ENCODE measurements at regions not wholly inside any gene's neighbourhood (a gene's known extent, or its start where the extent isn't known, plus 50 kb on each side); places are given as distances from the start of the nearest gene placed in this dataset.
"Not testable (repeated sequence)": the region's sequence is repeated elsewhere in the genome, so short reads cannot be mapped to it uniquely, and the experiment has no call there.

- not testable (repeated sequence) for H3K4me3 ChIP-seq (ENCODE audit: low read depth, low read length); H3K9me3 ChIP-seq (ENCODE audit: control insufficient read depth, insufficient read depth, low read length); H3K27me3 ChIP-seq (ENCODE audit: control insufficient read depth, insufficient read depth, low read length); H3K36me3 ChIP-seq (ENCODE audit: control insufficient read depth, insufficient read depth, low read length); H3K27ac ChIP-seq (ENCODE audit: low read depth, low read length); H3K4me1 ChIP-seq (ENCODE audit: control insufficient read depth, insufficient read depth, low read length); DNase-seq (ENCODE audit: low read depth in 4 of 6, low spot score in 6 of 6)
- 91% methylated on average over 1 of the region's 2 CpGs for WGBS (ENCODE audit: insufficient coverage)
Observed at GRCh38 chr3:166500420-166500819, 663.2 kb upstream of the BCHE start.

DNA sequence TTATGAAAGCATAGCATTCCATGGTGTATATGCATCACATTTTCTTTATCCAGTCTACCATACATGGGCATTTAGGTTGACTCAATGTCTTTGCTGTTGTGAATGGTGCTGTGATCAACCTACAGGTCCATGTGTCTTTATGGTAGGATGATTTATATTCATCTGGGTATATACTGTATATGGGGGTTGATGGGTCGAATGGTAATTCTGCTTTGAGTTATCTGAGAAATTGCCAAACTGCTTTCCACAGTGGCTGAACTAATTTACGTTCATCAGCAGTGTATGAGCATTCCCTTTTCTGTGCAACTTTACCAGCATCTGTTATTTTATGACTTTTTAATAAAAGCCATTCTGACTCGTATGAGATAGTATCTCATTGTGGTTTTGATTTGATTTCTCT, 662.4 kb upstream of the BCHE start:
- Histone ChIP-seq H3K27ac (ENCODE audit: low read depth, low read length) (no peak overlapping the region), H3K27me3 (ENCODE audit: control insufficient read depth, insufficient read depth, low read length) (no peaks in the 10 kb centered on the region), H3K9me3 (ENCODE audit: control insufficient read depth, insufficient read depth, low read length) (no peaks in the 10 kb centered on the region), H3K4me1 (ENCODE audit: control insufficient read depth, insufficient read depth, low read length) (no peaks in the 10 kb centered on the region), H3K36me3 (ENCODE audit: control insufficient read depth, insufficient read depth, low read length) (no peaks in the 10 kb centered on the region), H3K4me3 (ENCODE audit: low read depth, low read length) (no peak overlapping the region)
- WGBS (ENCODE audit: insufficient coverage), result no CpG with 5 or more reads among the region's 3 CpGs
- DNase-seq (ENCODE audit: low read depth in 4 of 6, low spot score in 6 of 6), result no peak

DNA sequence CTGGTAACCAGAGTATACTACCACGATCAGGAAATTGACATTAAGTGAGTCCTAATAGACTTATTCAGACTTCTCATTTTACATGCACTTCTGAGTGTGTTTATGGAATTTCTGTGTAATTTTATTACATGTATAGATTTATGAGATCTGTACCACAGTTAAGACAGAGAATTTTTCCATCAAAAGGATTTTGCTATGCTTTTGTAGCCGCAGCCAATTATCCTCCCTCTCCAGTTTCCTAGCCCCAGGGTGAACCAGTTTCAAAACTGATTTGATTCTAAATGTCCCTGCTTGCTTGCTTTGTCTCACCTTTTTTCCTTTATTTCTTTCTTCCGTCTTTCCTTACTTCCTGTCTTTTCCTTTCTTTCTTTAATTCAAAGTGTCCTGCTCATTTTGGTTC, 661.2 kb upstream of the BCHE start:
- 70% methylated on average over 1 of the region's 3 CpGs for WGBS (ENCODE audit: insufficient coverage)
- Histone ChIP-seq H3K36me3 (ENCODE audit: control insufficient read depth, insufficient read depth, low read length) (no peaks in the 10 kb centered on the region), H3K9me3 (ENCODE audit: control insufficient read depth, insufficient read depth, low read length) (no peaks in the 10 kb centered on the region), H3K27ac (ENCODE audit: low read depth, low read length) (no peak overlapping the region), H3K27me3 (ENCODE audit: control insufficient read depth, insufficient read depth, low read length) (no peaks in the 10 kb centered on the region), H3K4me3 (ENCODE audit: low read depth, low read length) (no peak overlapping the region), H3K4me1 (ENCODE audit: control insufficient read depth, insufficient read depth, low read length) (no peaks in the 10 kb centered on the region)
- no peak for DNase-seq (ENCODE audit: low read depth in 4 of 6, low spot score in 6 of 6)

GRCh38 chr3:166489826-166490225, 652.6 kb upstream of the BCHE start:
- H3K27ac ChIP-seq (ENCODE audit: low read depth, low read length), result no peak overlapping the region
- DNase-seq (ENCODE audit: low read depth in 4 of 6, low spot score in 6 of 6), result no peak
- H3K27me3 ChIP-seq (ENCODE audit: control insufficient read depth, insufficient read depth, low read length), result no peaks in the 10 kb centered on the region
- H3K36me3 ChIP-seq (ENCODE audit: control insufficient read depth, insufficient read depth, low read length), result no peaks in the 10 kb centered on the region
- no peaks in the 10 kb centered on the region for H3K4me1 ChIP-seq (ENCODE audit: control insufficient read depth, insufficient read depth, low read length)
- no peaks in the 10 kb centered on the region for H3K9me3 ChIP-seq (ENCODE audit: control insufficient read depth, insufficient read depth, low read length)
- H3K4me3 ChIP-seq (ENCODE audit: low read depth, low read length), result no peak overlapping the region
- WGBS (ENCODE audit: insufficient coverage), result no CpG with 5 or more reads among the region's 10 CpGs

- Histone ChIP-seq H3K36me3 (ENCODE audit: control insufficient read depth, insufficient read depth, low read length) (no peaks in the 10 kb centered on the region), H3K4me1 (ENCODE audit: control insufficient read depth, insufficient read depth, low read length) (no peaks in the 10 kb centered on the region), H3K27ac (ENCODE audit: low read depth, low read length) (no peak overlapping the region), H3K4me3 (ENCODE audit: low read depth, low read length) (no peak overlapping the region), H3K27me3 (ENCODE audit: control insufficient read depth, insufficient read depth, low read length) (no peaks in the 10 kb centered on the region), H3K9me3 (ENCODE audit: control insufficient read depth, insufficient read depth, low read length) (no peaks in the 10 kb centered on the region)
- no peak for DNase-seq (ENCODE audit: low read depth in 4 of 6, low spot score in 6 of 6)
- 97% methylated on average over 5 of the region's 5 CpGs for WGBS (ENCODE audit: insufficient coverage)
Observed at GRCh38 chr3:166488977-166489672, 651.9 kb upstream of the BCHE start.

- no peaks in the 10 kb centered on the region for H3K4me1 ChIP-seq (ENCODE audit: control insufficient read depth, insufficient read depth, low read length)
- no peaks in the 10 kb centered on the region for H3K36me3 ChIP-seq (ENCODE audit: control insufficient read depth, insufficient read depth, low read length)
- no peaks in the 10 kb centered on the region for H3K27me3 ChIP-seq (ENCODE audit: control insufficient read depth, insufficient read depth, low read length)
- no peaks in the 10 kb centered on the region for H3K9me3 ChIP-seq (ENCODE audit: control insufficient read depth, insufficient read depth, low read length)
- WGBS (ENCODE audit: insufficient coverage), result no CpG with 5 or more reads among the region's 3 CpGs
- no peak for DNase-seq (ENCODE audit: low read depth in 4 of 6, low spot score in 6 of 6)
- no peak overlapping the region for H3K27ac ChIP-seq (ENCODE audit: low read depth, low read length)
- H3K4me3 ChIP-seq (ENCODE audit: low read depth, low read length), result no peak overlapping the region
Observed at GRCh38 chr3:166484470-166484869, 647.2 kb upstream of the BCHE start.

DNA sequence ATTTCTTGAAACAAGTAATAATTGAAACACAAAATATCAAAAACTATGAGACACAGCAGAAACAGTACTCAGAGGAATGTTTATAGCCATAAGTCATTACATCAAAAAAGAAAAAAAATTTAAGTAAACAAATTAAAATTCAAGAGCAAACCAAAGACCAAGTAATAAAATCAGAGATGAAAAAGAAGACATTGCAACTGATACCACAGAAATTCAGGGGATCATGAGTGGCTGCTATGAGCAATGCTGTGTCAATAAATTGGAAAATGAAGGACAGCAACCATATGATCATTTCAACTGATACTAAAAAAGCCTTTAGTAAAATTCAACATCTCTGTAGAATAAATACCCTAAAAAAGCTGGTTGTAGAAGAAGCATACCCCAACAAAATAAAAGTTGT, 644.1 kb upstream of the BCHE start:
- peaks cover 3% of the 10 kb centered on the region for H3K9me3 ChIP-seq (ENCODE audit: control insufficient read depth, insufficient read depth, low read length)
- no peaks in the 10 kb centered on the region for H3K36me3 ChIP-seq (ENCODE audit: control insufficient read depth, insufficient read depth, low read length)
- no peak overlapping the region for H3K27ac ChIP-seq (ENCODE audit: low read depth, low read length)
- DNase-seq (ENCODE audit: low read depth in 4 of 6, low spot score in 6 of 6), result no peak
- no peak overlapping the region for H3K4me3 ChIP-seq (ENCODE audit: low read depth, low read length)
- no peaks in the 10 kb centered on the region for H3K4me1 ChIP-seq (ENCODE audit: control insufficient read depth, insufficient read depth, low read length)
- H3K27me3 ChIP-seq (ENCODE audit: control insufficient read depth, insufficient read depth, low read length), result no peaks in the 10 kb centered on the region

- Histone ChIP-seq H3K27ac (ENCODE audit: low read depth, low read length) (no peak overlapping the region), H3K36me3 (ENCODE audit: control insufficient read depth, insufficient read depth, low read length) (no peaks in the 10 kb centered on the region), H3K27me3 (ENCODE audit: control insufficient read depth, insufficient read depth, low read length) (no peaks in the 10 kb centered on the region), H3K4me1 (ENCODE audit: control insufficient read depth, insufficient read depth, low read length) (no peaks in the 10 kb centered on the region), H3K9me3 (ENCODE audit: control insufficient read depth, insufficient read depth, low read length) (peaks cover 3% of the 10 kb centered on the region), H3K4me3 (ENCODE audit: low read depth, low read length) (no peak overlapping the region)
- WGBS (ENCODE audit: insufficient coverage), result 0% methylated on average over 1 of the region's 3 CpGs
- DNase-seq (ENCODE audit: low read depth in 4 of 6, low spot score in 6 of 6), result no peak
Observed at GRCh38 chr3:166478356-166478755, 641.1 kb upstream of the BCHE start.

- no peak overlapping the region for H3K27ac ChIP-seq (ENCODE audit: low read depth, low read length)
- no peaks in the 10 kb centered on the region for H3K4me1 ChIP-seq (ENCODE audit: control insufficient read depth, insufficient read depth, low read length)
- no peaks in the 10 kb centered on the region for H3K9me3 ChIP-seq (ENCODE audit: control insufficient read depth, insufficient read depth, low read length)
- 100% methylated on average over 1 of the region's 2 CpGs for WGBS (ENCODE audit: insufficient coverage)
- no peaks in the 10 kb centered on the region for H3K36me3 ChIP-seq (ENCODE audit: control insufficient read depth, insufficient read depth, low read length)
- no peak overlapping the region for H3K4me3 ChIP-seq (ENCODE audit: low read depth, low read length)
- H3K27me3 ChIP-seq (ENCODE audit: control insufficient read depth, insufficient read depth, low read length), result no peaks in the 10 kb centered on the region
- DNase-seq (ENCODE audit: low read depth in 4 of 6, low spot score in 6 of 6), result no peak
Observed at GRCh38 chr3:166473501-166473900, 636.3 kb upstream of the BCHE start.

- DNase-seq (ENCODE audit: low read depth in 4 of 6, low spot score in 6 of 6), result no peak
- no peaks in the 10 kb centered on the region for H3K36me3 ChIP-seq (ENCODE audit: control insufficient read depth, insufficient read depth, low read length)
- H3K27me3 ChIP-seq (ENCODE audit: control insufficient read depth, insufficient read depth, low read length), result no peaks in the 10 kb centered on the region
- H3K9me3 ChIP-seq (ENCODE audit: control insufficient read depth, insufficient read depth, low read length), result no peaks in the 10 kb centered on the region
- no peaks in the 10 kb centered on the region for H3K4me1 ChIP-seq (ENCODE audit: control insufficient read depth, insufficient read depth, low read length)
- WGBS (ENCODE audit: insufficient coverage), result no CpG with 5 or more reads among the region's 1 CpG
- no peak overlapping the region for H3K27ac ChIP-seq (ENCODE audit: low read depth, low read length)
- H3K4me3 ChIP-seq (ENCODE audit: low read depth, low read length), result no peak overlapping the region
Observed at GRCh38 chr3:166472015-166472414, 634.8 kb upstream of the BCHE start.
